BJ (cell line): ENCODE measurements at regions not wholly inside any gene's neighbourhood (a gene's known extent, or its start where the extent isn't known, plus 50 kb on each side); places are given as distances from the start of the nearest gene placed in this dataset.

Source experiments
- CTCF ChIA-PET: fragments of 350-600 bp; formaldehyde crosslinking; extraction: SDS; loops from one replicate; lab custom pipeline; 2021; ENCODE audit warnings: antibody characterized with exemption, inconsistent platforms; lab: Yijun Ruan, JAX
- POLR2A ChIA-PET: fragments of 300-600 bp; sonication (Branson Sonifier 250); formaldehyde crosslinking; extraction: SDS; loops from one replicate; lab custom pipeline; 2021; ENCODE audit warnings: antibody characterized with exemption; lab: Charles Lee
- DNase-seq: peaks from one replicate; pipeline ENCODE4 v3.0.0-alpha.2; 2011; ENCODE audit warnings: low read depth
- H3K27me3 ChIP-seq: 2 replicates; pipeline ENCODE4 v1.6.0; 2011; ENCODE audit warnings: low read length; ENCODE audit not compliant: control insufficient read depth, insufficient read depth
- H3K36me3 ChIP-seq: 2 replicates; pipeline ENCODE4 v1.5.1; 2011; ENCODE audit warnings: low read length; ENCODE audit not compliant: control insufficient read depth, insufficient read depth
- H3K4me3 ChIP-seq: 2 replicates; pipeline ENCODE4 v1.5.1; 2011; ENCODE audit warnings: low read depth, mild to moderate bottlenecking, control low read depth, low read length
- TF ChIP-seq, protein P1 (sequence below): IDR thresholded peaks from 2 replicates; pipeline ENCODE4 v1.5.1; 2011; ENCODE audit warnings: low read depth, mild to moderate bottlenecking, control low read depth, inconsistent platforms, low read length, moderate library complexity; ENCODE audit not compliant: insufficient read depth

- no peaks in the 10 kb centered on the region for H3K36me3 ChIP-seq
- POLR2A ChIA-PET = no interaction called here
- no peak for DNase-seq
- TF ChIP-seq, protein P1, sequence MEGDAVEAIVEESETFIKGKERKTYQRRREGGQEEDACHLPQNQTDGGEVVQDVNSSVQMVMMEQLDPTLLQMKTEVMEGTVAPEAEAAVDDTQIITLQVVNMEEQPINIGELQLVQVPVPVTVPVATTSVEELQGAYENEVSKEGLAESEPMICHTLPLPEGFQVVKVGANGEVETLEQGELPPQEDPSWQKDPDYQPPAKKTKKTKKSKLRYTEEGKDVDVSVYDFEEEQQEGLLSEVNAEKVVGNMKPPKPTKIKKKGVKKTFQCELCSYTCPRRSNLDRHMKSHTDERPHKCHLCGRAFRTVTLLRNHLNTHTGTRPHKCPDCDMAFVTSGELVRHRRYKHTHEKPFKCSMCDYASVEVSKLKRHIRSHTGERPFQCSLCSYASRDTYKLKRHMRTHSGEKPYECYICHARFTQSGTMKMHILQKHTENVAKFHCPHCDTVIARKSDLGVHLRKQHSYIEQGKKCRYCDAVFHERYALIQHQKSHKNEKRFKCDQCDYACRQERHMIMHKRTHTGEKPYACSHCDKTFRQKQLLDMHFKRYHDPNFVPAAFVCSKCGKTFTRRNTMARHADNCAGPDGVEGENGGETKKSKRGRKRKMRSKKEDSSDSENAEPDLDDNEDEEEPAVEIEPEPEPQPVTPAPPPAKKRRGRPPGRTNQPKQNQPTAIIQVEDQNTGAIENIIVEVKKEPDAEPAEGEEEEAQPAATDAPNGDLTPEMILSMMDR = no peak
- H3K4me3 ChIP-seq = no peak overlapping the region
- CTCF ChIA-PET = interaction anchor here (1.2 to 2.2 kb wide), 2 partner anchors 17 to 92 kb away, joined by 3 to 4 read pairs; no protein-coding TSS in a partner anchor
- H3K27me3 ChIP-seq = no peaks in the 10 kb centered on the region
Measured at GRCh38 chr5:57407391-57407790, 75.2 kb downstream of the ACTBL2 start.

DNA sequence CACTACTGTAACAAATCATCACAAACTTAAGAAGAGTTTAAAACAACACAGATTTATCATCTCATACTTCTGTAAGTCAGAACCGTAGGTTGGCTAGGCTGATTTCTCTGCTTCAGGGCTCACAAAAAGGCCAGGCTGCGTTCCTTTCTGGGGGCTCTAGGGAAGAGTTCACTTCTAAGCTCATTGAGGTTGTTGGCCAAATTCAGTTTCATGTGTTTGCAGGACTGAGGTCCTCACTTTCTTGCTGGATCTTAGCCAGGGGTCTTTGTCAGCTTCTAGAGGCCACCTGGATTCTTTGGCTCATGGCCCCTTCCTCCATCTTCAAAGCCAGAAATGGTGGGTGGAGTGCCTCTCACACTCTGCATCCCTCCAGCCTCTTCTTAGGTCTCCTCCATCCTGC is 76.0 kb downstream of the ACTBL2 start:
- CTCF ChIA-PET = interaction anchor here (1.2 to 2.2 kb wide), 2 partner anchors 16 to 93 kb away, joined by 3 to 4 read pairs; no protein-coding TSS in a partner anchor

GRCh38 chr5:57405984-57406383 is 76.6 kb downstream of the ACTBL2 start:
- Histone ChIP-seq H3K27me3 (no peaks in the 10 kb centered on the region), H3K36me3 (no peaks in the 10 kb centered on the region), H3K4me3 (no peak overlapping the region)
- DNase-seq = no peak
- ChIA-PET POLR2A (no interaction called here), CTCF (interaction anchor here (2.2 kb wide), 1 partner anchor 16 kb away, joined by 4 read pairs; no protein-coding TSS in a partner anchor)
- TF ChIP-seq, protein P1 = no peak

More for the DNA sequence above, 76.0 kb downstream of the ACTBL2 start:
- Histone ChIP-seq H3K36me3 (no peaks in the 10 kb centered on the region), H3K27me3 (no peaks in the 10 kb centered on the region), H3K4me3 (no peak overlapping the region)
- POLR2A ChIA-PET = no interaction called here
- no peak for DNase-seq
- TF ChIP-seq, protein P1 = no peak

- DNase-seq = no peak
- ChIA-PET POLR2A (no interaction called here), CTCF (no interaction called here)
- Histone ChIP-seq H3K4me3 (no peak overlapping the region), H3K36me3 (no peaks in the 10 kb centered on the region), H3K27me3 (no peaks in the 10 kb centered on the region)
- TF ChIP-seq, protein P1 = no peak
Measured at GRCh38 chr5:57402761-57403160, 79.8 kb downstream of the ACTBL2 start.

DNA sequence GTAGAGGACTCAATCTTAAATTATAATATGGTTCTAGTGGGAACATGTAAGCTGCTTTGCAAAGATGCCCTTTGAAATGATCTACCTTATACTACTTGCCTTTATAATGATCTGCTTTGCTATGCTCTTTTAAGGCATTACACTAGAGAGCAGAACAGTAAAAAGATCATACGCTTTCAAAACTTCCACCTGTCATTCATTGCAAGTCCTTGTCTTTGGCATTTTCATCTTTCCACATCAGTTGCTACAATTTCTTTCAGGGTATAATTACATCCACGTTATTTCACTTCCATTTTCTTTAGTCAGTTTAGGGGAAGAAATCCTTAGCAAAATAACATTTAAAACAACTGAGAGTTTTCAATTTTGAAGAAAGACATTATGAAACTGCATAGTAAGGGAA is 80.3 kb downstream of the ACTBL2 start:
- TF ChIP-seq, protein P1 = no peak
- no peaks in the 10 kb centered on the region for H3K27me3 ChIP-seq
- DNase-seq = no peak
- no peak overlapping the region for H3K4me3 ChIP-seq
- CTCF ChIA-PET = no interaction called here
- H3K36me3 ChIP-seq = no peaks in the 10 kb centered on the region
- POLR2A ChIA-PET = no interaction called here
